ENCODE measurements at regions not wholly inside any gene's neighbourhood (a gene's known extent, or its start where the extent isn't known, plus 50 kb on each side); places are given as distances from the start of the nearest gene placed in this dataset.

DNA sequence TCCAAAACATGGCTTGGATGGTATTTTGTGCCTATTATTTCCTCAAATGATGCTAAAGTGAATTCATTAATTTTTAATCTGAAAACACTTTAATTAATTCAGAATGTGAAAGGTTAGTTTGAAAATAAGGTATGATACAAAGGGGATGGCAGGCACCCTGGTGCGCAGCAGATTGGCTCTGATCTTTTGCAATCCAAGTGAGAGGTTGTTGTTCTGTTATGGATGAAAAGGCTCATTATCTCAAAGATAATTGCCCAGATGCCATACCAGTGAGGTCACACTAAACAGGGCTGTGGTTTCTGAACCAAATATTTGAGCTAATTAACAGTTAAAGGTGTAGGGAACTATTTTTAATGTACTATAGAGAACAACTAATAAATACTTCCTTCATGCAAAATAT lies 504.9 kb downstream of the RAPGEF2 start:
- ChIA-PET POLR2A (ENCODE audit: low non-redundant PET) (no interaction called here), CTCF (no interaction called here)
- Histone ChIP-seq H3K4me1 (ENCODE audit: insufficient read depth, low read length, poor library complexity, severe bottlenecking) (peaks cover 14% of the 10 kb centered on the region), H3K27ac (ENCODE audit: low read depth, low read length, poor library complexity, severe bottlenecking) (peak overlapping the region; percentile 1), H3K27me3 (replicated peaks; ENCODE audit: insufficient read depth, low read depth, low read length, poor library complexity) (no peaks in the 10 kb centered on the region), H3K4me3 (ENCODE audit: low read depth, low read length, poor library complexity, severe bottlenecking) (no peak overlapping the region), H3K9me3 (ENCODE audit: low read depth, low read length, poor library complexity, severe bottlenecking) (no peaks in the 10 kb centered on the region), H3K36me3 (ENCODE audit: insufficient read depth, low read length, poor library complexity, severe bottlenecking) (no peaks in the 10 kb centered on the region)
- TF ChIP-seq, protein P1, sequence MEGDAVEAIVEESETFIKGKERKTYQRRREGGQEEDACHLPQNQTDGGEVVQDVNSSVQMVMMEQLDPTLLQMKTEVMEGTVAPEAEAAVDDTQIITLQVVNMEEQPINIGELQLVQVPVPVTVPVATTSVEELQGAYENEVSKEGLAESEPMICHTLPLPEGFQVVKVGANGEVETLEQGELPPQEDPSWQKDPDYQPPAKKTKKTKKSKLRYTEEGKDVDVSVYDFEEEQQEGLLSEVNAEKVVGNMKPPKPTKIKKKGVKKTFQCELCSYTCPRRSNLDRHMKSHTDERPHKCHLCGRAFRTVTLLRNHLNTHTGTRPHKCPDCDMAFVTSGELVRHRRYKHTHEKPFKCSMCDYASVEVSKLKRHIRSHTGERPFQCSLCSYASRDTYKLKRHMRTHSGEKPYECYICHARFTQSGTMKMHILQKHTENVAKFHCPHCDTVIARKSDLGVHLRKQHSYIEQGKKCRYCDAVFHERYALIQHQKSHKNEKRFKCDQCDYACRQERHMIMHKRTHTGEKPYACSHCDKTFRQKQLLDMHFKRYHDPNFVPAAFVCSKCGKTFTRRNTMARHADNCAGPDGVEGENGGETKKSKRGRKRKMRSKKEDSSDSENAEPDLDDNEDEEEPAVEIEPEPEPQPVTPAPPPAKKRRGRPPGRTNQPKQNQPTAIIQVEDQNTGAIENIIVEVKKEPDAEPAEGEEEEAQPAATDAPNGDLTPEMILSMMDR (conservative IDR thresholded peaks at IDR 0.05; ENCODE audit: low read depth, low read length): no peak
- no peak for TF ChIP-seq EZH2 (IDR thresholded peaks at IDR 0.05; ENCODE audit: borderline replicate concordance, low read depth, low read length, poor library complexity, severe bottlenecking)
- BruUV-seq (replicated peaks): no TSS peak
- intact Hi-C loops (cut with micrococcal nuclease; ENCODE audit: unreplicated experiment): loop anchor here (2.0 to 10.0 kb wide), 4 partner anchors 121 to 1353 kb away; no protein-coding TSS in a partner anchor
- DNase-seq (ENCODE audit: low spot score): peak; percentile 88

DNA sequence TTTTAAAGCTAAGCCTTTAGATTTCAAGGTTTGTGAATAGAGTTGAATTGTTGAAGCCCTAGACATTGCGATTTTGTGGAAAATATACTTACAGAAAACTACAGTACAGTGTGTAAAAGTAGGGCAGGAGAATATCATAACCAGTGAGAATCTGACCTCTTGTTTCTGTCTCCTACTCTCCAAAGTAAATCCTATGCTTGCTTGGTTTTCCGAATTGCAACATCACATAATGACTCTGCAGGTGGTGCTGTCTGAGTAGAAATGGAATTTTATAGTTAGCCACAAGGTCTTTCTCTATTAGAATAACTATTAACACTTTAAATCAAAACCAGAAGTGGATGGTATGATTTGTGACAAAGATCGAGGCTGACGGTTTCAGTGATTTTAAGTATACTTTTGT lies 505.6 kb downstream of the RAPGEF2 start:
- BruUV-seq (replicated peaks): no TSS peak
- intact Hi-C loops (cut with micrococcal nuclease; ENCODE audit: unreplicated experiment): loop anchor here (2.0 to 10.0 kb wide), 4 partner anchors 121 to 1354 kb away; no protein-coding TSS in a partner anchor
- ChIA-PET CTCF (no interaction called here), POLR2A (ENCODE audit: low non-redundant PET) (no interaction called here)
- no peaks in the 10 kb centered on the region for H3K9me3 ChIP-seq (ENCODE audit: low read depth, low read length, poor library complexity, severe bottlenecking)
- no peaks in the 10 kb centered on the region for H3K27me3 ChIP-seq (replicated peaks; ENCODE audit: insufficient read depth, low read depth, low read length, poor library complexity)
- peak overlapping the region; percentile 1 for H3K27ac ChIP-seq (ENCODE audit: low read depth, low read length, poor library complexity, severe bottlenecking)
- DNase-seq (ENCODE audit: low spot score): peak; percentile 87
- H3K36me3 ChIP-seq (ENCODE audit: insufficient read depth, low read length, poor library complexity, severe bottlenecking): no peaks in the 10 kb centered on the region
- TF ChIP-seq EZH2 (IDR thresholded peaks at IDR 0.05; ENCODE audit: borderline replicate concordance, low read depth, low read length, poor library complexity, severe bottlenecking): no peak
- TF ChIP-seq, protein P1 (conservative IDR thresholded peaks at IDR 0.05; ENCODE audit: low read depth, low read length): peak; percentile 56
- H3K4me1 ChIP-seq (ENCODE audit: insufficient read depth, low read length, poor library complexity, severe bottlenecking): peaks cover 14% of the 10 kb centered on the region
- H3K4me3 ChIP-seq (ENCODE audit: low read depth, low read length, poor library complexity, severe bottlenecking): no peak overlapping the region

DNA sequence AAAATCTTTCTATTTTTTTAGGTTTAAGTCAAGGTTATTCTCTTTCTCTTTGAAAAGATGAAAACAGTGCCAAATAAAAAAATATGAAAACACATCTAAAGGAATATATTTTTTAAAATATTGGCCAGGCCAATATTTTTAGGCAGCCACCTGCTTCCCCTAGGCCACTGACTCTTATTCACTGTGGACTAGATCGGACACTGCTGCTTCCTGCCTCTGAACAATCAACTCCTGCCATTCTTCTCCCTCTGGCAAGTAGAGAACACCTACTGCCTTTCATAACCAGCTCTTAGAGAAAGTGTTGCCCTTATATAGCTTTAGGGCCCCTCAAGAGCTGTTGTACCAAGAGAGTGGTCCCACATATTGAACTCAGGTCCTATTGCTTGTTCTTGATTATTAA lies 529.2 kb downstream of the RAPGEF2 start:
- no peak overlapping the region for H3K4me3 ChIP-seq (ENCODE audit: low read depth, low read length, poor library complexity, severe bottlenecking)
- no TSS peak for BruUV-seq (replicated peaks)
- intact Hi-C loops (cut with micrococcal nuclease; ENCODE audit: unreplicated experiment): no loop called here
- no peaks in the 10 kb centered on the region for H3K27me3 ChIP-seq (replicated peaks; ENCODE audit: insufficient read depth, low read depth, low read length, poor library complexity)
- CTCF ChIA-PET: no interaction called here
- DNase-seq (ENCODE audit: low spot score): no peak
- TF ChIP-seq, protein P1 (conservative IDR thresholded peaks at IDR 0.05; ENCODE audit: low read depth, low read length): no peak
- TF ChIP-seq EZH2 (IDR thresholded peaks at IDR 0.05; ENCODE audit: borderline replicate concordance, low read depth, low read length, poor library complexity, severe bottlenecking): no peak
- POLR2A ChIA-PET (ENCODE audit: low non-redundant PET): no interaction called here
- no peaks in the 10 kb centered on the region for H3K9me3 ChIP-seq (ENCODE audit: low read depth, low read length, poor library complexity, severe bottlenecking)
- H3K36me3 ChIP-seq (ENCODE audit: insufficient read depth, low read length, poor library complexity, severe bottlenecking): no peaks in the 10 kb centered on the region
- no peaks in the 10 kb centered on the region for H3K4me1 ChIP-seq (ENCODE audit: insufficient read depth, low read length, poor library complexity, severe bottlenecking)
- no peak overlapping the region for H3K27ac ChIP-seq (ENCODE audit: low read depth, low read length, poor library complexity, severe bottlenecking)

All from A673 (cell line).